NCI-H526 treated with DMSO at 0.1 percent for 48 hours (cell line): ENCODE measurements at regions not wholly inside any gene's neighbourhood (a gene's known extent, or its start where the extent isn't known, plus 50 kb on each side); places are given as distances from the start of the nearest gene placed in this dataset.

ENCODE experiments used
- DNase-seq: peaks from one replicate; lab custom pipeline; 2025; lab: John Stamatoyannopoulos, UW

DNA sequence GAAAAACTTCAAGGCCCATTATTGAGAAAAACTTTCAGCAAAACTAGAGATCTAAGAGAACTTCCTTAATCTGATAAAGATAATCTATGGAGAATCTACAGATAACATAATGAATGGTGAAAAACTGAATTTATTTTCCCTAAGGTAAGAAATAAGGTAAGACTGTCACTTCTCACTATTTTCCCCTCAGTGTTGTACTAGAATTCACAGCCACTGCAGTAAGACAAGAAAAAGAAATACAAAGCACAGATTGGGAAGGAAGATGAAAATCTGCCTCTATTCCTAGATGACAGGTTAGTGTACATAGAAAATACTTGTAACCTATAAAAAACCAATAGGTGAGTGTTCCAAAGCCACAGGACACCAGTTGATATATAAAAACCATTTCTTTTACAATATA is 220.7 kb upstream of the SHH start:
- no peak for DNase-seq

DNA sequence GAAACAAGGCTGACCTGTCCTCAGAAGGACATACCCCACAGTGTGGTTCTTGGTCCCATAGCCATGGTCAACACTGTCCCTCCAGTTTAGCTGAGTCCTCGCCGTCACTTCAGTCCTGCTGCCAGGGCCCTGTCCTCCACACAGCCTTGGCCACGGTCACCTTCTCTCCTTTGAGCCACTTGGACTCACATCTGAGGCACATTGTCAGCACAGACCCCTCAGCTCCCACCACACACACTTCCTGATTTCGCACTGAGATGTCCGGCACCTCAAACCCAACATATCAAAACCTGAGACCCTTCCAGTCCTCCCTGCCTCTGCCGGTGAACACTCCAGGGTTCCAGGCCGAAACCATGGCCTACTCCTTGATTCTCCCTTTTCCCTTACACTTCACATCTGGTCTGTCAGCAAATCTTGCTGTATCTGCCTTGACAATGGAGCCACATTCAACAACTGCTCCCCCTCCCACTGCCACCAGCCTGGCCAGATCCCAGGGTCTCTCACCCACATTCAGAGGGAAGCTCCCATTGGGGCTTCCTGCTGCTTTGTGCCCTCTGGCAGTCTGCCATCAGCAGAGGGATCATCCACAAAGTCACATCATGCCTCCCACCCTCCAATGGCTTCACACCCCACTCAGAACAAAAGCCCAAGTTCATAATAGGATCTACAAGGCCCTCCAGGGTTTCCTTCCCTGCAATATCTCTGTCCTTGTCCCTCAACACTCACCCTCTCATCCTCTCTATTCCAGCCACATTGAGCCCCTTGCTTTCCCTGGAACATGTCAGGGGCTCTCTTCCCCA is 219.6 kb upstream of the SHH start:
- no peak for DNase-seq

DNA sequence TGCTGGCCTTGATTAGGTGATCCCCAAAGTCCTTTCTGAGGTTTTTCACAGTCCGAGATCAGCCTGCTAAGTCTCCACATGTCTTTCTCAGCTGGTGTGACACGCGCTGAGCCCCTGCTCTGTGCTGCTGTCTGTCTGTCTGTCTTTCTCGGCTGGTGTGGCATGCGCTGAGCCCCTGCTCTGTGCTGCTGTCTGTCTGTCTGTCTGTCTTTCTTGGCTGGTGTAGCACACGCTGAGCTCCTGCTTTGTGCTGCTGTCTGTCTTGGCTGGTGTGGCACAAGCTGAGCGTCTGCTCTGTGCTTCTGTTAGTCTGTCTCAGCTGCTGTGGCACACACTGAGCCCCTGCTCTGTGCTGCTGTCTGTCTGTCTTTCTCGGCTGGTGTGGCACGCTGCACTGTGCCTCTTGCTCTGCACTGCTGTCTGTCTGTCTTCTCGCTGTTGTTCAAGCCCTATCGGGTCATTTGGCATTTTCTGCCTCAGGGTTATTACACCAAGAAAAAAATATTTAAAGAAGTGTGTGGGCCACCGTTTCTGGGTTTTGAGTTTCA is 217.3 kb upstream of the SHH start:
- no peak for DNase-seq

DNA sequence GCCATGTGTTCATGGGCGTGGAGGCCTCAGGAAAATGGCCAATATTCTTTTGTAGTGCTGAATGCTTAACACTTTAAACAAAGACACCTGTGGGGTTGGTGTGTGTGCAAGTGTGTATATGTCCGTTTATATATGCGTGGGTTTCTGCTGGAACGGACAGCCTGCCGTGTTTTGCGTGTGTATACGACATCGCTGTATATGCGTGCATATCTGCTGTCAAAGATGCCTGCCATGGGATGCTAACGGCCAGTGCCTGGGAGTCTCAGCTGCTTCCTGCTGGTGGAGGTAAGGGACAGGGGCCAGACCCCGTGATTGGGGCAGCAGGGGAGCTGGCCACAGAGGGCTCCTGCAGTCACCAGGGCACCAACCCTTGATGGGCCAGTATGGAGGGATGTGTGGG is 216.3 kb upstream of the SHH start:
- DNase-seq: no peak

DNA sequence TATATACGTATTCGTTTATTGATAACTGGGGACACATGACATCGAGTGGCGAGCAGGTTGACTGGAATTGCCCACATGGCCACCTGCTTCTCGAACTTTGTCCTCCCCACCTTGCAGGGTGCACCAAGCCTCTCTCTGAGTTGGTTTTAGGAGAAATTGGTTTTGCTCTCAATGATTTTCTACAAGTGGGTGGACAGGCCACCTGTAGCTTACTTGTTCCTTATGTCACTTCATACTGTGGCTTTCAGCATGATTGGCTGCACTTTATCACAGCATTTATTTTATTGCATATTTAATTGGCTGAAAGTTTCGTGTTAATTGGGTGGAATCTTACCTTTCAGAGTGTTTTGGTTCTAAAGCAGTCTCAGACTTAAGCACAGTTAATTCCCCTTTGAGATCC is 215.6 kb upstream of the SHH start:
- DNase-seq: no peak

DNA sequence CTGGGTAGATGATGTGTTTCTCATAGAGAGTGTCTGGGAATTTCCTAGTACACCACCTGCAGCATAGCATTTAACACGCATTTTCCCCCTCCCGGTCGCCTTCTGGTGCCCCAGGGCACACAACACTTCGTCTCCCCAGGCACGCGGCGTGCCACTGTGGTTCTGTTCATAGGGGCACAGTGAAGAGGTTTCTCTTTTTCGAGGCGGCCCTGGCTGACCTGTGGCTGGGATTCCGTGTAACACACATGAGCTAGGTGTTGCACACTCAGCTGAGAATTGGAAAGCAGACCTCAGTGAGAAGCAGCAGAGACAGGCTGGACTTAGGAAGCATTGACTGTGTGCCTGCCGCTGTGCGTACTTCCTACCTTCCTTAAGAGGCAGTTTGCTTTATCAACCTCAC is 214.3 kb upstream of the SHH start:
- no peak for DNase-seq

DNA sequence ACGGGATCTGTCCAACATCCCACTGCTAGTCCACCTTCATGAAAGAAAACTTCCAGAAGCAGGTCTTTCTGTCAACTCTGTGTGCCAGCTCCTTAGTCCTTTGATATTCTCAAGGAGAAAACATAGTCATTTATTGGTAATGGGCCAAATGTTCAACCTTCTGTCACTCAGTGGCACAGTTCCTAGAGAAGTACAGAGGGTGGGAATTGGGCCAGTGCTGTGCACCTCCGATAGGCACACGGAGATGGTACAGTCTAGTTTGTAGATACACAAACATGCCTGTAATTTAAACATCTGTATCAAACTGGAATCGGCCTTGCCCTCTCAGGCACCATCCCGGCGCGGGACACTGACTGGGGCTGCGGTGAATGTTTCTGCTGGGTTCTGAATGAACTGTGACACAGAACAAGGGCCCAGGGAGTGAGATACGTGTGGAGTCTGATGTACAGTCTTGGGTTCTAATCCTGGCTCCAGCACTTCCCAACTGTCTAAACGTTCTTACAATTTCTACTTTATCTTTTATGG is 213.9 kb upstream of the SHH start:
- no peak for DNase-seq

DNA sequence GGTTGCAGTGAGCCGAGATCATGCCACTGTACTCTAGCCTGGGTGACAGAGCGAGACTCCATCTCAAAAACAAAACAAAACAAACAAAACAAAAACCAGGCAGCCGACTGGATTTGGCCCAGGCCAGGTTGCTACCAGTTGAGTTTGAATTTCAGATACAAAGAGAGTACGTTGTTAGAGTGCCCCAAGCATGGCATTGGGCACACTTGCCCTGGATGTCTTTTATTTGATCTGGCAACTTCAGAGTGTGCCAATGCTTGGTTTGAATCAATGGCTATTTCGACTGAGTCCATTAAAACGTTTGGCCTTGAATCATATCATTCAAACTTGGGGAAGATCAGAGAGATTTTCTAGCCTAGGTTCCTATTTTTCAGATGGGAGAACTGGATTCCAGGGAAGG is 213.4 kb upstream of the SHH start:
- DNase-seq: no peak

DNA sequence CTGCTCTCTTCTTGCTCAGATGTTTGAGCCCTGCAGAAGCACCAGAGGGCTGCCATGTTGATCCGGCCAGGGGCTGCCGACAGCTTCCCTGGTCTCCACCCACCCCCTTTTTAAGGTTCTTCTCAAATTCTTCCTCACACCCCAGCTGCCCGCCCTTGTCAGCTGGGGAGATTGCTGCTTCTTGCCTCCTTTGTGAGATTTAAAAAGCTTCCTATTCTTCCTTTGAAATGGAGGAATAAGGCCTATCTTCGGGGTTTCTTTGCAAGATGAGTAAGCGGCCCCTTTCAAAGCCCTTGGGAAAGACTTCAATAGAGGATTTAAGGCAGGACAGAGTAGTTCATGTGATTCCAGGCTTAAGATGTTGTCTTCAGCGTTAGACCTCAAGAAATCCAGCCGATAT is 211.9 kb upstream of the SHH start:
- DNase-seq: no peak

DNA sequence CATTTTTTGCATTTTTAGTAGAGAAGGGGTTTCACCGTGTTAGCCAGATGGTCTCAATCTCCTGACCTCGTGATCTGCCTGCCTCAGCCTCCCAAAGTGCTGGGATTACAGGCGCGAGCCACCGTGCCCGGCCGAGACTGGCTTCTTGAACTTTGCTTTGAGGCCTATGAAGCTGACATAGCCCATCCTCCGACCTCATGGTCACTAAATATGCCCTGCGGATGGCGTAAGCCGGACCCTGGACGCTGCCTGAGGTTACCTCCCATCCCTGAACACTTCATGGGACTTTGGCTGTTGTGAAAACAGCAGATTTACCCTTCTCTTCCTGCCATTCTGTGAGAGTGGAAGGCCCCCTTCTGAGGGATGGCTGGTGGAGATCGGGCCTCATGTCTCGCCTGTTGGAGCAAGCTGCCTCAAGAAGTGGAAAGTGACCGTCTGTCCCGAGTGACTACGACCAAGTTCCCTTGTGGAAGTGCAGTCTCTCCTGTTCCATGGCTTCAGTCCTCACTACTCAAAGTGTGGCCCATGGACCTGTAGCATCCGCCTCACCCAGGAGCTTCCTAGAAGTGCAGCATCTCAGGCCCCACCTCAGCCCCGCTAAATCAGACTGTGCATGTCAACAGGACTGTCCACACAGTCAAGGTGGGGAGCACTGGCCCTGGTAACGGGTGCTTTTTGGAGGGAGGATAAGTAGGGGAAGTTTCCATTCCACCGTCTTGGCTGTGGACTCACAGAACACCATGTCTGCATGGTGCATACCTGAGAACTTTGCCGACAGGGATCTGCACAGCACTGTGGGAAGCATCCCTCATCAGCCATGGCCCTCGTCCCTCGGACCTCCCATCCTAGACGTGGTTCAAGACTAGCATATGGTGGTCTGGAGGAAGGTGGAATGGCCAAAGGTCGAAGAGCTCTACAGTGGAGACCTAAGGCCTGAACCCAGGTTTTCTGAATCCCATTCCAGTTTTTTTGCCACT is 210.5 kb upstream of the SHH start:
- DNase-seq: no peak

DNA sequence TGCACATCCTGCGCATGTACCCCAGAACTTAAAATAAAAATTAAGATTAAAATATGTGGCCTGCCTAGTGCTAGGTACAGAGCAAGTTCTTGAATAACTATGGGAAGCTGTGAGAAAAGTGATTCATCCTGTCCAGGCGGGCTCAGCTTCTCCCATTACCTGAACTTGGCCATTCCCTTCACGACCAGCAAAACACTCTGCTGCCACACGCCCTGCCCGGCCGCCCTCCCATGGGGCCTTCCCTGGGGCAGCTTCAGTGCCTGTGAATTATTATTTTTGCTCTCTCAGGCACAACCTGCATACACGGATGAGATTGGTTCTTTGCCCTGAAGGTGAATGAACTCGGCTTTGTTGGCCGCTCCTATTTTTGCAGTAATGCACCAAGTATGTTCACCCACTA is 209.2 kb upstream of the SHH start:
- DNase-seq: no peak

DNA sequence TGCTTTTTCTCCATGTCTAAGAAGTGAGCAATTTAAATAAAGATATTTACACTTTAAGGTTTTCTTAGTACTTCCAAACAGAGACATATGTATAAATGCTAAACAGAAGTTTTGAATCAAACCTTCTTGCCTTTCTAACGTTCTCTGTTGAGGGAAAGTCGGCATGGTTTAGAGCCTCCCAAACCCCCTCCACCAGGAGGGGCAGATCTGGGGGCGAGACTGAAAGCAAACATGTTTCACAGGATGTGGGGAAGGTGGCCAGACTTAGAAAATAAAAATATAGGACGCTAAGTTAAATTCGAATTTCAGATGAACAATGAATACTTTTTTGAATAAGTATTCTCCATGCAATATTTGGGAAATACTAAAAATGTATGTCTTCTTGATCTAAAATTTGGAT is 208.3 kb upstream of the SHH start:
- no peak for DNase-seq

DNA sequence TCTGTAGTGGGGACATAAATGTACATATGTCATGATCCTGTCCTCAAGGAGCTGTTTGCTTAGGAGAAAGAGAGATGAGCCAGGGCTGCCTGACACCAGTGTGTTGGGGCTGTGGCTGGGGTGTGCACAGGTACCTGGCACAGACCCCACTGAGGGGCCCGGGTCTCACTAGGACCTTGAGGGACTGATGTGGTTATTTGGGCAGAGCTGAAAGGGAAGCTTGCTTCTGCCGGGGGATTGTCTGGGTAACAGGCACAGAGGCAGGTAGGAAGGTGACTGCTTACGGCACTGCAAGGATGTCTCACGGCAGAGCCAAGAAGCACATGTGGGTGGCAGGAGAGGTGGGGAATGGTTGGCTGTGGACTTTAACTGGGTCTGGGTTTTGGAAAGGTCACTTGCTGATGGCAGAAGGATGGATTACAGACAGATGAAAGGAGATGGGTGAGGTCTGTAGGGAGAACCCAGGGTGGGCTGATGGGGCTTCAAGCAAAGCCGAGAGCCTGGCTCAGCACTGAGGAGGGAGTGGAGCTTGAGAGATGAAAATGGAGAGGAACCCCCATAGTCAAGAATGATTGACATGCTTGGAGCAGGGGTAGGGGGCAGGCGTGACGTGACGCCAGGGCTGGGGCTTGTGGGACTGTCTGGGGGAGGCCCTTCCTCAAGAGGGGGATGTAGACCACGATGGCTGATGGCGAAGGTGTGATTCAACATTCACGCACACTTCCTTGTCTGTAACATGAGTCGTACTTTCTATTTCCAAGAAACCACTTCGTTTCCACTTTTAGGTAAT is 207.7 kb upstream of the SHH start:
- no peak for DNase-seq

DNA sequence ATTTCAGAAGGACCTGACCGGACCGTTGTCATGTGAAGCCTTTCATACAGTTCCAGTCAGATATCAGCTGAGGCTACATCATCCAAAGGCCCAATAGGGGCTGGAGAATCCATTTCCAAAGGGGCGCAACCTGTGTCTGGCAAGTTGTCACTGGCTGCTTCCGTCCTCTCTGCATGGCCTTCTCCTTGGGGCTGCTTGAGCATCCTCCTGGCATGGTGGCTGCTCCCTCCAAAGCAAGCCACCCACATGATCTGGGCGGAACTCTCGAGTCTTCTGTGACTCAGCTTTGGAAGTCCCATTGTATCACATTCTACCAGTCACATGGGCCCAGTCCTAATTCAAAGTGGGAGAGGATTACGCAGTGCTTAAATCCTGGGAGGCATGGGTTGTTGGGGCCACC is 207.0 kb upstream of the SHH start:
- no peak for DNase-seq

DNA sequence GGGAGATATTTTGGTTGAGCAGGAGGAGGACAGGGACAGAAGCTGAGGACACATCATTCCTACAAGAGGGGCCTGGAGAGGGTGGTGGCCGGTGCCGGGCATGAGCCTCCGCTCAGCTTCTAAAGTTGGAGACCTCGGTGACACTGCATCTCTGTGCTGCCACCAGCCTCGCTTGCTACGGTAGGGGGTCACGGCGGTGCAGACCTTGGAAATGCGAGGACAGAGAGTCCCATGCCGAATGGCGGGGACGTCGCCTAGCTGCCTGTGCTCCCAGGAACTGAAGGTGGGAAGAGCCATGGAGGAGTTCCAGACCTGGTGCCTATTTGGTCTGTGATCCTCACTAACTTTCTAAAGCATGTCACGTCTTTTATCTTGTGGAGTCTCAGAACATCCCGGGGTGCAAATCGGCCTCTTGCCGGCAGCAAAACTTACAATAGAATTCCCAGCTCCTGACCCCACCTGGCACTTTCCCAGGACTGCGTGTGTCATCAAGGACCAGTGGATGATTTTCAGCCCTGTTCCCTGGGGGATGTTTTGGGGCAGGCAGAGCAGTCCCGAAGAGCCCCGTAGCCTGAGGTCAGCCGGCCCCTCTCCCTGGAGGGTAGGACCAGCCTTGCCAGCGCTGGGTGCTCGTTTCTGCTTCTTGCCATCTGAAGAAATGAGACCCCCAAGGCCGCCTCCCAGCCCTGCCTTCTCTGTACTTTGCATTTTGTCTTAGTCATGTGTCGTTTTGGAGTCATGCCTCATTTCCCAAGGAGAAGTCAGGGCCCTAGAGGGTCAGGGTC is 205.8 kb upstream of the SHH start:
- DNase-seq: no peak

DNA sequence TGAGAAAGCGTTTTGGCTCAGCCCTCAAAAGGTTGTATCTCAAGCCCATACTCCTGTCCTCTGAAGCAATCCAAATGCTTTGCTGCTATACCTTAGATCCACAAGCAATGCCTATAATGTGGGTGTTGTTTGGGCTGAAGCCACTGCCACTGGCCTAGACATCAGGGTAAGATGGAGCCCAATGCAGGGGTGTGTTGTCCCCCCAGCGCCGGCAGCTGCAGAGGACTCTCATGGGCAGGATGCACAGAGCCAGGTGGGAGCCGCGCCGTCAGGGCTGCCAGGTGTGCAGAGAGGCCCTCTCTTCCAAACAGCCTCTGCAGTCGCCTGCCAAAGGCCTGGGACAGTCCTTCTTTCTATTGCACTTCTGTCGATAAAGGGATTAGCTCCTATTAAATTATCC is 205.2 kb upstream of the SHH start:
- DNase-seq: no peak

DNA sequence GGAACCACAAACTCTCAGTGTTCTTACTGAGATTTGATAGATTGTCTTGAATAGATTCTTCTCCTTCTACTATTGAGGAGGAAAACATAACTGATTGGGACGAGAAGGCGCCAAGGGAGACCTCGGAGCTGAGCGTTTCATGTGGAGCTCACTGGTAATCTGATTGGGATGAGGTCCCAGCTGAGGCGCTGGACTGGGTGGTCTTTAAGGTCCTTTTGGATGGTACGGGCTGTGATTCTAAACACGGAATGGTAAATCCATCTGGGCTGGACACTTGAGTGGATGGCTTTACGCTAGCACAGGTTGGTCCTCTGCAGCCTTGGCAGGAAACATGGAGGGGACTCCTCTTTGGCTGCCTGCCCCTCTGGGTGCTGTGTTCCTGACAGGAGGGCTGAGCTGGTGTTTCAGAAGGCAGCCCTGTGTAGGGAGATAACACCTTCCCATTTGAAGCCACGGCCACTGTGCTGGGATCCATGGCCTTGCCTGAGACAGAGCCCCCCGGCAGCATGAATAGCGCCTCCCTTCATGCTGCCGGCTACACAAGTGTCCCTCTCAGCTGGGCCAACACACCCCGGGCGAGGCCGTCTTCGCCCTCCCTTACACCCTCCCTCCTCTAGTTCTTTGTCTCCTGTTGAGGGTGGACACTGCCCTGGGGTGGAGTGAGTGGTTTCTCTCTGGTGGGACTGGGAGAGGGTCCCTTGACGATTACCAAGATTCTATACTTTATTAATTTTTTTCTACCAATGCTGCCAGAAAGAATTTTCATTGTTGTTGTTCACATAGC is 203.2 kb upstream of the SHH start:
- no peak for DNase-seq

DNA sequence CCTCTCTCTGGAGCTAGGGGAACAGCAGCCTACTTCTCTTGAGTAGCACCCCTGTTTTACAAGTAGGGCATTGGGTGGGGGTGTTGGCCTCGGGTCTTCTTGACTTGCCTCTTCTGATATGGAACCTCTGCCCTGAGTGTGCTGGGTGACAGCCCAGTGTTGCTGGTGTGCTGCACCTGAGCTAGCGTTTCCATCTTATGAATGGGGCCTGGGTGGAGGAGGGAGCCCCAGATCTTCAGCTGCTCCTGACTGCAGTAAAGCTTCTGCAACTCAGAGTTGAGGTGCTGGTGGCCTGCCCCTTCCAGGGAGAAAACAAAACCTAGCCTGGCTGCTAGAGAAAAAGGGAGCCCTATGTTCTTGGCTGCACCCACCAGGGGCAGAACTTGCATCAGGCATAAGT is 202.5 kb upstream of the SHH start:
- DNase-seq: no peak

DNA sequence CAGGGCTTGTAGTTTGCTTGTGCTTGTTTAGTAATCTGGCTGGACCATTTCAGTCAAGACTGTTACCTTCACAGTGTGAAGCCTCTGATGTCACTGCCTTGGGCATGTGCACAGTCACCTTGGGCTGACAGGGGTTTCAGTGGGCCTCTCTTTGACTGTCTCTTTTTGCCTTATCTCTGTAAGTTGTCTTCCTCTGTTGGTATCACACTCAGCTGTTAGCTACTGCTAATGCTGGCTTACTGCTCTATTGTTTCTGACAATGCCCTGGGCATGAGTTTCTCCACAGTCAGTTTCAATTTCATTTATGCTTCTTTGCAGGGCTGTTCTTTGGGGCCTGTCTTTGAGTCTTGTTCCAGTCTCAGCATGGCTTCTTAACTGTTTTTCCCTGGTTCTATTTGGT is 201.9 kb upstream of the SHH start:
- DNase-seq: no peak

DNA sequence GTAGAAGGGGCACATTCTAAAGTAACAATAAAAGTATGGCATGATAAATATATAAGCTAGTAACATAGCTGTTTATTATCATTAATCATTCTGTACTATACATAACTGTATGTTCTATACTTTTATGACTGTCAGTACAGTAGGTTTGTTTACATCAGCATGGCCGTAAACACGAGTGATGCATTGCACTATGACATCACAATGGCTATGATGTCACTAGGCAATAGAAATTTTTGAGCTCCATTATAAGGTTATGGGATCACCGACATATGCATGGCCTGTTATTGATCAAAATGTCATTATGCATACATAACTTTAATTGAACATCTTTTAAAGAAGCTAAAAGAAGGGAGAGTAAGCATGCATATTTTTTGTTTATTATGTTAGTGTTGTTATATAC is 200.1 kb upstream of the SHH start:
- no peak for DNase-seq
